SK-N-SH treated with all-trans-retinoic acid at 6 μM for 48 hours (cell line): ENCODE measurements at regions not wholly inside any gene's neighbourhood (a gene's known extent, or its start where the extent isn't known, plus 50 kb on each side); places are given as distances from the start of the nearest gene placed in this dataset.

Experiments
- CREB5 ChIP-seq: fragments of 250-450 bp; sonication (Bioruptor Pico); IDR thresholded peaks from 2 replicates; pipeline ENCODE4 v1.5.1; 2020; ENCODE audit warnings: low read depth, mild to moderate bottlenecking, moderate library complexity
- OSR1 ChIP-seq: fragments of 250-450 bp; sonication (Bioruptor Pico); IDR thresholded peaks from 2 replicates; pipeline ENCODE4 v1.8.0; 2022; ENCODE audit warnings: moderate library complexity, mild to moderate bottlenecking, inconsistent platforms
- PATZ1 ChIP-seq: fragments of 250-450 bp; sonication (Bioruptor Pico); IDR thresholded peaks from 2 replicates; pipeline ENCODE4 v1.8.0; 2020; ENCODE audit warnings: mild to moderate bottlenecking, moderate library complexity, borderline replicate concordance
- ZC3H10 ChIP-seq: fragments of 250-450 bp; sonication (Bioruptor Pico); IDR thresholded peaks from 2 replicates; pipeline ENCODE4 v1.5.1; 2021; ENCODE audit warnings: mild to moderate bottlenecking, moderate library complexity
- ZFP3 ChIP-seq: fragments of 250-450 bp; sonication (Bioruptor Pico); IDR thresholded peaks from 2 replicates; pipeline ENCODE4 v1.5.0; 2020; ENCODE audit warnings: mild to moderate bottlenecking, moderate library complexity

- TF ChIP-seq ZFP3 (CRISPR knock-in tag), result no peak
- no peak for TF ChIP-seq CREB5 (CRISPR knock-in tag)
- no peak for TF ChIP-seq ZC3H10 (CRISPR knock-in tag)
- TF ChIP-seq OSR1, result no peak
- no peak for TF ChIP-seq PATZ1 (CRISPR knock-in tag)
These were observed 133.9 kb upstream of the SCAF11 start for GRCh38 chr12:46124132-46124847.
